ENCODE measurements at regions not wholly inside any gene's neighbourhood (a gene's known extent, or its start where the extent isn't known, plus 50 kb on each side); places are given as distances from the start of the nearest gene placed in this dataset.

- no peak for DNase-seq
Observed at GRCh38 chr20:16951876-16952275, 203.7 kb downstream of the OTOR start.

- no peak for DNase-seq
Observed at GRCh38 chr20:16952965-16953364, 204.8 kb downstream of the OTOR start.

GRCh38 chr20:16953858-16954257, 205.7 kb downstream of the OTOR start:
- DNase-seq: no peak

GRCh38 chr20:16955462-16955861, 207.3 kb downstream of the OTOR start:
- DNase-seq: no peak

DNA sequence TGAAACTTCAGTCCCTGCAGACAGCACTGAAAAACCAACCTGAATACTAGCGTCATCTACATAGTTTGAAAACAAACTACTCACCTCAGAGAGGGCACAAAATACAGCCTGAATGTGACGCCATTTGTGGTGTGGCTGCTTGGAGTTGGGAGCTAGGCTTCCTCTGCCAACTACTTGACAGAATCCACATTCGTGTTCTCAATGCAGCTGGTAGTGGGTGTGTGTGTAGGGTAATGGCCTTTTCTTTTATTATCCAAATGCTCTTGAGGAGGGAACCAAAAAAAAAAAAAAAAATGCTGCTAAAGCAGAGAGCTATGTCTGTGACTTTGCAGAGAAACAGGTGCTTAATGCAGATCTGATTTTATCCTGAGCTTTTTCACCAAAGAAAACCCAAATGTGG, 207.8 kb downstream of the OTOR start:
- no peak for DNase-seq

GRCh38 chr20:16965401-16965800, 217.2 kb downstream of the OTOR start:
- DNase-seq: no peak

DNA sequence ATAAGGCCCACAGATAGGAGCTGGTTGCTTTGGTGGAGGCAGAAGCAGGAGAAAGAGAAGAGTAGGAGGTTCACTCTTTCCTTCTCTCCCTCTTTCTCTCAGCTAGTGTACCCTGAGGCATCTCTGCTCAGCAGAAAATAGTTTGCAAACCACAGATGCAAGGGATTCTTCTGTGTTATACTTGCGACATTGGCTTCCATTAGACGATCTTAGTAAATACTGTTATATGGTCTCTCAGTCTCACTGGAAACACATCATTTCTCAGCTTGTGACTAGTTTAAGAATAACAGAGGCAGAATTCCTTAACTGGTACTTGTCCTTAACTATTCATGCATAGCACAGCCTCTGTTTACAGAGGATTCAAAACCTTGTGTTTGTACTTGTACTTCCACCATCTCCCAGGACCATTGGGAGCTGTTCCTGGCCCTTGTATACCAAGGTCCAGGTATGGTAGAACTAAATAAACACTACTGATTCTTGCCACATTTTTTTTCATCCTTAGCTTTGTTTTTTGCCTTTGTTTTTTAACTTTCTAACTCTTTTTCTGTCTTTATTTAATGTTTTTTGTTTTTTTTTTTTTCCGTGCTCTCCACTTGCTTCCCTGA, 218.2 kb downstream of the OTOR start:
- no peak for DNase-seq

- no peak for DNase-seq
Observed at GRCh38 chr20:16968099-16968498, 219.9 kb downstream of the OTOR start.

DNA sequence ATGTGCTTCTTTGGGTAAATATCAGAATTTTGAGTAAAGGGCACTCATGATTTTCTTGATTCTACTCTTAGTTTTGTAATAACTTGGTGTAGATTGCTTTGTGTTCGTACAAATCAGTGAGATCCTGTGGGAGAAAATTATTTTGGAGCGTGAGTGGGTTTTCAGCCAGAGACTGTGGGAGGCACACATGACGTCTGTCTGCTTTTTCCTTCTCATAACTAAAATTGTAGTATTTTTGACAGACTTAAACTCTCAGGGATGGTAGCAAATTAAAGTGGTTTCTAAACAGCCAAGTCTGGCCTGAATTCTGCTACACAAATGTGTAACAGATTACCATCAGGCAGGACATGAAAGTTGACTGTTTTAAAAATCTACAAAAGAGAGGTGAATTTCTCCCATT, 222.6 kb downstream of the OTOR start:
- no peak for DNase-seq

- DNase-seq: no peak
Observed at GRCh38 chr20:16974080-16974854, 226.1 kb downstream of the OTOR start.

DNA sequence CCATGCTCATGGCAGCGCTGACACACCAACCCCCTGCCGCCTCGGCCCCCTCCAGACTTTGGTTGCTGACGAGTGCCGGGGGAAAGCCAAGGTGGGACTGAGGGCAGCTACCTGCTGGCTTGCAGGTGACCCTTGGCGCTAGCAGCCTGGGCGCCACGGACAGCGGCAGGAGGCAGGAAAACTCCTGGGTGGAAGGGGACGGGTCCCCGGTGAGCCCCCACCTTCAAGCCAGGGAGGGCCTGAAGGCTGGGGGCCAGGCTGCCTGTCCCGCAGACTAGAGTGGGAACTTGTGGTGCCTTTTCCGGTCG, 226.7 kb downstream of the OTOR start:
- no peak for DNase-seq

DNA sequence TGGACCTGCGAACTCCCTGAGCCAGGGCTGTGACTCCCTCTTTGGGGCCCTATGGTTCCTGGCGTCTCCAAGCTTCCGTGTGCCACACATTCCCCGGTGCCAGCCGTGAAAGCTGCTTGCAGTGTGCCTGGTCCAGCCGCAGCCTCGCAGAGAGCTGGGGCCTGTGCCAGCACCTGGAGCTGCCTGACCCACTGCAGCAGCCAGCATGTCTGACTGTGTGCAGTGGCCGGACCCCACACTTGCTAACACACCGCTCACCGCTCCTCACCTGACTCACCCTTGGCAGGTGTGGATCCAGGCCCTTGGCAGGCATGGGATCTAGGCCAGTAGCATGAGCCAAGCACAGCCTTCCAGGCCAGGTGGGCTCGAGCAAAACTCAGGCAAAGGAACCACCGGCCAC, 227.5 kb downstream of the OTOR start:
- DNase-seq: no peak

GRCh38 chr20:16978497-16978896, 230.3 kb downstream of the OTOR start:
- DNase-seq: no peak

- DNase-seq: no peak
Observed at GRCh38 chr20:16982091-16982726, 234.1 kb downstream of the OTOR start.

- no peak for DNase-seq
Observed at GRCh38 chr20:16984481-16984880, 236.3 kb downstream of the OTOR start.

DNA sequence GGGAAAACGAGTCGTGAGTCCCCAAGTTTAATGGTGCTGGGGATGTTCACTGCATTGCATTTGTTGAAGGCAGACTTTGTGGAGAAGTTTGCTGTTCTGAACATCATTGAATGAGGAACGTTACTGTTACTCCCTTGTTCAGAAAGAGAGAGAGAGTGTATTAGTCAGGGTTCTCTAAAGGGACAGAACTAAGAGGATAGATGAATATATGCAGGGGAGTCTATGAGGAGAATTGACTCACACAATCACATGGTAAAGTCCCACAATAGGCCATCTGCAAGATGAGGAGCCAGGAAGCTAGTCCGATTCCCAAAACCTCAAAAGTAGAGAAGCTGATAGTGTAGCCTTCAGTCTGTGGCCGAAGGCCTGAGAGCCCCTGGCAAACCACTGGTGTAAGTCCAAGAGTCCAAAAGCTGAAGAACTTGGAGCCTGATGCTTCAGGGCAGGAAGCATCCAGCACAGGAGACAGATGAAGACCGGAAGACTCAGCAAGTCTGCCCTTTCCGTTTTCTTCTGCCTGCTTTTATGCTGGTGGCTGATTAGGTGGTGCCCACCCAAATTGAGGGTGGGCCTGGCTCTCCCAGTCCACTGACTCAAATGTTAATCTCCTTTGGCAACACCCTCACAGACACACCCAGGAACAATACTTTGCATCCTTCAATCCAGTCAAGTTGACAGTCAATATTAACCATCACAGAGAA, 223.5 kb upstream of the PCSK2 start:
- no peak for DNase-seq

DNA sequence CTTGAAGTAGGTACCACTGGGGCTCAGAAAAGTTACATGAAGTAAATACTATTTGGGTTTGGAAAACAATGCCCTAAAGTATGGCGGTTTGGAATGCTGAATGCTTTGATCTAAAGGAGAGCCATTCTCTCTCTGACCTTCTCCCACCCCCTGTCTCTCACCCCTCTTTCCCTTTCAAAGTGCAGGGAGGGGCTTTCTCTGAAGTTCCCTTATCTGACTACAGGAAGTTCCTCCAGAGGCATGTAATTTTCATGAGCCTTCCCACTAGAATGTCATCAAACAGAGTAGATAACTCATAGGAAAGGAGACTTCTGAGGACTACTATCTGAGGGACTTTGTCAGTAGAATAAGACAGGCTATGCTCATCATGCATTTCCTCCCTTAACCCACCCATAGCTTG, 216.7 kb upstream of the PCSK2 start:
- no peak for DNase-seq

- no peak for DNase-seq
Observed at GRCh38 chr20:17012546-17013226, 214.2 kb upstream of the PCSK2 start.

DNA sequence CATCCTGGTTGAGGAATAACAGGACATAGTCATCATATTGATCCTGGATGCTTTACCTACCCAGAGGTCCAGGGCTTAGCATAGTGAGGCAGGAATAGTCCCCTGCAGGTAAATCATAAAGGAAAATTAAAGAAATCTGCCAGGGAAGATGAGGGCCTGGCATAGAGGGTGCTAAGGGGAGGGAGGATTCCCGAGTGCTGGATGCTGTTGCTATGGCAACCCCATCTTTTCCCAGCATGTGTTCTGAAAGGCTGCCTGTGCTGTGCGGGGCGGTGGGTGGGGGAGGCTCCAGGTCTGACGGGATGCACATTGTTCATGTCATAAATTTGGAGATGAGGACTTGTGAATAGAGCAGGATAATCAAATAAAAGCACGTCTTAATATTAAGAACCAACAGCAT, 212.6 kb upstream of the PCSK2 start:
- DNase-seq: no peak

DNA sequence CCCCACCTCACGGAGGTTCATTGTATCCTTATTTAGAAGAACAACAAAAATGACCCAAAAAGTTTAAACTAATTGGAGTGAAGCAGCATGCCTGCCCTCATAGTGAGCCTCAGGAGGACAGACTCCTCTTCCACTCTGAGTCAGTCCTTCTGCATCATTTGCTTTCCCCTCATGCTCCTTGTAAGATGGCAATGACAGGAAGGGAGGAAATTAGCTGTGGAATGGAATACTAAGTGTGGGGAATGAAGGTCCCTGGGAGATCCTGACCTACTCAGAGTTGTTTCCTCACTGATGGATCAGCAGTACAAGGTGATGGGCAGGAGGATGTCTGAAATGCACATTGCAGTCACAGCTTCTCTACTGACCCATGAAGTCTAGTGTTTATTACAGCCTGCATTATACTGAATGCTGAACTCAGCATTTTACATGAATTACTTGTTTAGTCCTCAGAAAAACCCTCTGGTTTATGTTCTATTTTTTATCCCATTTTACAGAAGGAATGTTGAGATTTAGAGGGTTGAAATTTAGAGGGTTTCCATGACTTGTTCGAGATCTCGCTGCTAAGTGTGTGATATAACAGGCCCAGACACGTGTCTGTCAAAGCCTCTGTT, 212.0 kb upstream of the PCSK2 start:
- no peak for DNase-seq

GRCh38 chr20:17017232-17017631, 209.6 kb upstream of the PCSK2 start:
- DNase-seq: no peak

GRCh38 chr20:17021481-17021880, 205.4 kb upstream of the PCSK2 start:
- no peak for DNase-seq

DNA sequence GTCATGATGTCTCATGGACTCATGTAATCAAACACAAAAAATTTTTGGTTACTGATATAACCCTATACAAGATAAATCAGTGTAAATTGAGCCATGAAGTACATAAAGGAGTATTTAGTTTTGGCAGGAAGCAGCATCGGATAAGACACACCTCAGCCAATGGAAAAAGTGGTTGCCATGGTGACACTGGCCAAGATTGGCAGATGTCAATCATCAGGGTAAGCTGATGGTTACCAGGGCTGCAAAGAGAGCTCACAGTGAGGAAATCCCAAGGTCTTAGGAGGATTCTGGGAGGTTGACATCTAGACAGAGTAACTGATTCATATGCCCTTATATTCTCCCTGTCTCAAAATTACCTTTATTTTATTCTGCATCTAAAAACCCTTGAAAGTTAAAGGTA, 203.8 kb upstream of the PCSK2 start:
- no peak for DNase-seq

Measured in CD4-positive, alpha-beta T cell treated with Interleukin-4 for 4 hours (primary cell).